Fibroblast of peridontal ligament (primary cell): ENCODE measurements at regions not wholly inside any gene's neighbourhood (a gene's known extent, or its start where the extent isn't known, plus 50 kb on each side); places are given as distances from the start of the nearest gene placed in this dataset.
"Not testable (repeated sequence)": the region's sequence is repeated elsewhere in the genome, so short reads cannot be mapped to it uniquely, and the experiment has no call there.

Experiments
- DNase-seq: peaks from one replicate; pipeline ENCODE4 v3.0.0-alpha.2; 2010; ENCODE audit errors: extremely low read depth

DNA sequence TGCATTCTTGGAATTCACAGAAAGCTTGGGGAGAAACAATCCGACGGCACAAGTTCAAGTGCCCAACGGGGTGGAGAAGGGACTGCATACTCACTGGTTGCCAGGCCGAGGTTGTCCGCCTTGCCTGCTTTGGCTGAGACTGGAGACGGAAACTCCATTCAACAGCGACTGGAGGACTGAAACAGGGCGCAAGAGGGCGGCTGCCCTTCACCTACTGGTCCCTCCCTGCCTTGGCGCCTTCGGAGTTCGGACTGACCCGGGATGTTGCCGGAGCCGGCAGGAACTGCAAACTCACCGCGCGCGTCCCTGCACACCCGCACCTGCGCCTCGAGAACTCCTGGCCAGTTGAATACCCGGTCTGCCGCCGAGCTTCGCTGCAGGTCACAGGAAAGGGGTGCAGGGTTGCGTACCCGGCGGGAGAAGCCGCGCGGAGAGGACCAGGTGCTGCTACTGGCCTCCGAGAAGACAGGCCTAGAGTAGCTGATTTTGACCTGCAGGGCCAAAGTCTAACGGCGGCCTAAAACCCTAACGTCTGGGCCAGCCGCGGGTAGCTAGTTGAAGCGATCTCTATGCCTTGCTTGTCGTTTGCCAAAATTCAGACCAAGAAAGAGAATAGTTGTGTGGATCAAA, 132.9 kb downstream of the FAM72B start:
- not testable (repeated sequence) for DNase-seq

DNA sequence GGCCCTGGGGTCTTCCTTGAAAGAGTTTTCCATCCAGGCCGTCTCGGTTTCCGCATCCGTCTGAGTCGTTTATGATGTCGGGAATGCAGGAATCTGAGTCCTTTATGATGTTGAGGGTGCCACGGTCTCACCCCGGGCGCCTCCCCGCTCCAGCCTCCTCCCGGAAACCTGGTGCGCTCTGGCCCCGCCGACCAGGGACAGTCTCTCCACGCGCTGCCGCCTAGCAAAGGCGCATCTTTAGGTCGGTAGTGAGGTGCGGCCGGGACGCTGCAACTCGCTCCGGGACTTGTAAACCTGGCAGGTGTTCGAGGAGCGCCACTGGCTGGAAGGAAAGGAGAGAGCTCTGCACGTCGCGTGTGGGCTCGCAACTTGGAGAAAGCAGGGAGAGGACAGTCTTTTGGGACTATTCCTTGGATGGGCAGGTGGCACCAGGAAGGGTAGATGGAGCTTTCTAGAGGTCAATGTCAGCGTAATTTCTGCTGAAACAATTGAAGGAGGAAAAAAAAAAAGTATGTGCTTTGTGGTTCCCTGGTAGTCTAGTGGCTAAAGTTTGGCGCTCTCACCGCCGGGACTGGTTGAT, 132.0 kb downstream of the FAM72B start:
- DNase-seq = not testable (repeated sequence)

GRCh38 chr1:121054928-121055327, 129.2 kb downstream of the FAM72B start:
- not testable (repeated sequence) for DNase-seq

- DNase-seq = not testable (repeated sequence)
These were observed 117.2 kb downstream of the FAM72B start for GRCh38 chr1:121066925-121067324.

GRCh38 chr1:121068738-121069499, 115.2 kb downstream of the FAM72B start:
- DNase-seq = not testable (repeated sequence)

- not testable (repeated sequence) for DNase-seq
These were observed 110.3 kb downstream of the FAM72B start for GRCh38 chr1:121073852-121074251.

DNA sequence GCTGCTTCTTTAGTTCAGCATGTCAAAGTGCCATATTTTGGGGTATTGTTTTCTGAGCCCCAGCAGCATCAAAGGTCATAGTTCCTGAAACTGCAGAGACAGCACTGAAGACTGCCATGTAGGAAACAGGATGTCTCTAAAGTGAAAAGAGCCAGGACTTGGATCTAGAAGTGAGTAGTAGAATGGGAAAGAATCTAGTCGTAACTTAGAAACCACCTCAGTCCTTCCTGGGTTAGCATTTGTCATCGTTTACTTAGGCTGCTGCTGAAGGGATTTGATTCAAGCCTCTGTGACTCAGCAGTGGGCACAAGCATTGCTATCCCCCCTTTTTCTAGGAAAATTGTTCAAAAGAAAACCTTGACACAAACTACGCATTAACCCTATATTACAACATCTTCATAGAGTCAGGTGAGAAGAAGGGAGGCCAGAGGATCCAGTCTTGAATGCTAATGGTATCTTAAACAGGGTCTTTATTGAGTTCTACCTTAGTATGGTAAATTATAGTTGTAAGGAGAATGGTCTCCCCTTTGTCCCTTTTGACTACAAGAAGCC, 108.8 kb downstream of the FAM72B start:
- not testable (repeated sequence) for DNase-seq

GRCh38 chr1:121076674-121077073, 107.5 kb downstream of the FAM72B start:
- DNase-seq = not testable (repeated sequence)

GRCh38 chr1:121079655-121080054, 104.5 kb downstream of the FAM72B start:
- not testable (repeated sequence) for DNase-seq

- not testable (repeated sequence) for DNase-seq
These were observed 103.8 kb downstream of the FAM72B start for GRCh38 chr1:121080197-121080903.

DNA sequence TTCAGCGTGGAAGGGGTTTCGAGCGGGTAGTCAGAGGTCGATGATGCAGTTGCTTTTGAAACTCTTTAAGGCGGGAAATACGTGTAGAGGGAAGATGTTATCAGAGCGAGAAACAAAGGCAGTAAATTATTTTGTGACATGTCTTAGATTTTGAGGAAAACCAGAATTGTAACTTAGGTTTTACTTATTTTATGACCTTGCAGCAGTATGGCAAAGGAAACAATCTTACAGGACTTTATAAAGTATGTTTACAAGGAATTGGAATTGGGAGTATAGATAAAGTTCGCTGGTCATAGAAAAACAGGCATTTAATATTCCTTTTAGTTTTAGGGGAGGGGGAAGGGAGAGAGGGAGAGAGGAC, 103.3 kb downstream of the FAM72B start:
- DNase-seq = not testable (repeated sequence)

GRCh38 chr1:121081625-121082199, 102.4 kb downstream of the FAM72B start:
- not testable (repeated sequence) for DNase-seq

DNA sequence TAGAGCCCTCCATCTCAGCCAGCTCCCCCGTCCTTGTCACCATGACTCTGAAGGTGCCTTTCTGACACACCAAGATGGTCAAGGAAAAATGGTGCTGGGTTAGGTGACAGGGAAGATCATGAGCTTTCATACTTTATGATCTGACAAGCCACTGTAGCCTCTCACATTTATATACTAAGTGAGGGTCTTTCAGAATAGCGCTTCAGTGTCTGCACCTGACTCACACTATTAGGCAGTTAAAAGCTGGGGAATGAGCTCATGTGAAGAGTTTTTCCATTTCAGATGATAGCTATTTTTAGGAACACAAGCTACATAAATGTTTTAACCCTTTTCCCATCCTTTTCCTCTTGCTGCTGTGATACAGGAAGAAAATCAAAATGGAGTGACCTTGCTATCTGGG, 101.1 kb downstream of the FAM72B start:
- DNase-seq = not testable (repeated sequence)

DNA sequence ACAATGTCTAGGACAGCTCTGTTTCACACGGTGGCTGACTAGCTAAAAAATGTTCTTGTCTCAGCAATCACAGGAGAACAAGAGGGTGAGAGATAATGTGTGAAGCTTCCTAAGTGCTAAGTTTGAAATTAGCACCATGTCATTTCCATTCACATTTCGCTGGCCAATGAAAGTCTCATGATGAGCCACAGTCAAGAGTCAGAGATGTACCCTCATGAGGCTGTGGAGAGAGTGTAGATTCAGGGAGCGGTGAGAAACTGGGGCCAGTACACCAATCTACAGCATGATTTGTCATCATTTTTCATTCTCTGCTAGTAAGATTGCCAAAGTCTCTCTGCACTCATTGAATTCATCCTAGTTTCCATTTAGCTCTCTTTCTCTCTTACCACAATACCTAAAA, 97.9 kb downstream of the FAM72B start:
- DNase-seq = not testable (repeated sequence)

- DNase-seq = not testable (repeated sequence)
These were observed 96.9 kb downstream of the FAM72B start for GRCh38 chr1:121087221-121087620.

GRCh38 chr1:121088568-121088967, 95.6 kb downstream of the FAM72B start:
- DNase-seq = not testable (repeated sequence)

DNA sequence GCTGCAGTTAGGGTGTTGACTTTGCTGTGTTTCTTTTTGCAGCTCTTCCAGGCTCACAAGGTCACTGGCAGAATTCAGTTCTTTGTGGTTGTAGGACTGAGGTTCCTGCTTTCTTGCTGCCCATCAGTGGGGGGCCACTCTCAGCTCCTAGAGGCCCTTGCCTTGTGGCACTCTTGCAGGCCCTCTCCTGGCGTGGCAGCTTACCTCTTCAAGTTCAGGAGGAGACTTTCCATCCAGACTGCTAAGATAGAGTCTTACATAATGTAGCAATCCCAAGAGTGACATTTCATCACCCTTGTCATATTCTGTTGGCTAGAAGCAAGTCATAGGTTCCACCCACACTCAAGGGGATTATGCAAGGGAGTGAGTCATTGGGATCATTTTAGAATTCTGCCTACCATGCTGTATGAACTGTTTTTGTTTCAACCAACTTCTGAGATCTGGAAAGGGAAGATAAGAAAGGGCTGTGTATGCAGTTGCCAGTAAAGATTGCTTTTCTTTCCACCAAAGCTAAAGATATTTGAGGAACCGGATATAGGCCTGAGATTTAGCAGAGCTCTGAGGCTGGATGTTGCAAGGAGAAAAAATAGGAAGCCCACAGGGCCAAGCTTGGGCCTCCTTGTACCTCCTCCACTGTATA, 91.7 kb downstream of the FAM72B start:
- DNase-seq = peak; percentile 10

DNA sequence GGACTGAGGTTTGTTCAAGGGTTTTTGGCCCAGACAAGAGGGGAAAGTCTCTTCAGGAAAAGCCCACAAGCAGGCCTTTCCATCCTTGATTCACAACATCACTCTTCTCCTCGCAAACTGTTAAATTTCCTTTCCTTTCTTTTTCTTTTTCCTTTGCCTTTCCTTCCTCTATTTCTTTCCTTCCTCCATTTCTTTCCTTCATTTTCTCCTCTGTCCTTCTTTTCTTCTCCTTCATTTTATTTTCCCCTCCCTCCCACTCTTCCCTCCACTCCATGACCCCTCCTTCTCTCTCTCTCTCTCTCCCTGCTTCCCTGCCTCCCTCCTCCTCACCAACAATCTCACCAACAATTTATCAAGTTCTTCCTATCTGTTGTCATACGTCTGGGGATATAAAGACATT, 89.1 kb downstream of the FAM72B start:
- DNase-seq = not testable (repeated sequence)

DNA sequence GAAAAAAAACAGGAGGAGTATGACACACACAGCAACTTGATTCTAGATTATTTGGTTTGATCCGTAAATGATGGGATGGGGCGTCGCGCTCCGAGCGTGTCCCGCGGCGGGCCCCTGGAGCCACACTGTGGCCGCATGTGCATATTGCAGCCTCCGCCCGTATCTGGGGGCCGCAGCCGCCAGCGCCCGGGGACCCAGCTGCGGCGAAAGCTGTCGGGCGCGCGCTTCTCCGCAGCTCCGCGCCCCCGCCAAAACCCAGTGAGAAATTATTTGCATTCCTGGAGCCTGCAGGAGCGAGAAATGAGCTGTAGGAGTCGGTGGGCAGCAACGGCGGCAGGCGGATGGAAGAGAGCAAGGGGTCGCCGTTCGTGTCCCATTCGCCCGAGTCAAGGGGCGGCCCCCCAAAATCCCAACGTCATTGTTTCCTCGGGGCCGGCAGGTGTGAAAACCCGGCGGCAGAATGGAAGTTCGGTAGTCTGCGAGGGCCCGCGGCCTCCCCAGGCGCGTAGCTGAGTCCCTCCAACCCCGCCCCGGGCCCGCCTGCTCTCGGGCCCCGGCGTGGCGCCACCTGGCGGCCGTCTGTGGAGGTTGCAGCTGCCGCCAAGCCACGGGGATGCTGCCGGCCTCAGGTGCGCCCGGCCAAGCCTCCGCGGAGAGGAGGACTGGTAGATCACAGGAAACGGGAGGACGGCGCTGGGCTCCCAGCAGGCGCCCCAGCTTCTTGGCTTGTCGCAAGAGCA, 86.8 kb downstream of the FAM72B start:
- DNase-seq = peak; percentile 25

DNA sequence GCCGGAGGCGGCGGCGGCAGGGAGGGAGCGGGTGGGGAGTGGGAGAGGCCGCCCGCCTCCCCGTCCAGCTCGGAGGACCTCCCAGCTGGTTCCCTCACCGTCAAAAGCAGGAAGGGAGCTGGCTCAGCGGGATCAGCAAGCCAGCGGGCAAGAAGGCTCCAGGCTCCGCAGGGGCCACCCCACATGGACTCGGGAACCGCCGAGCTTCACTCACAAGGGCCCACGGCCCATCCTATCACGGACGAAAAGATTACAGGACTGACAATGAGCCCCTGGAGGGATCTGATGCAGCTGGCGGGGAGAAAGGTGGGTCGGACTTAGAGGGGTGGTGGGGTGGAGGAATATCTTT, 86.3 kb downstream of the FAM72B start:
- DNase-seq = not testable (repeated sequence)
